ENCODE measurements at regions not wholly inside any gene's neighbourhood (a gene's known extent, or its start where the extent isn't known, plus 50 kb on each side); places are given as distances from the start of the nearest gene placed in this dataset.
A peak's percentile ranks its signal among the peaks of the same experiment; 100 is the strongest.

DNA sequence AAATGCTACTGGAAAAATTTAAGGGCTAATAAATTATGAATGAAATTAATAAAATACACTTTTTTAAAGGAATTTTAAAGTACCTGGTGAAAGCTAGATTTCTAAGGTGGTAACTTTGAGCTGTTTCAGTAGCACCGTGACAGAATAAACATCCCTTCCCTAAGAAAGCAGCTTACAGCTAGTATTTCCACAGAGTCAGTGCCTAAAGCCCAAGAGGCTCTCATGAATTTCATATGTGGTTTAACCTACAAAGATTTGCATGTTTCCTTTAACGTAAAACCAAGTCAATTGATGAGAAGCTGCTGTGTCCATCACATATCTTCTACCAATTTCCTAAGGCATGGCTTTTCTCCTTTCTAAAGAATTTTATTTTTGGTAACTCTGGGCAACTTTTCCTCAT is 56.8 kb downstream of the IFNG start:
- DNase-seq (ENCODE audit: low read depth), result no peak

DNA sequence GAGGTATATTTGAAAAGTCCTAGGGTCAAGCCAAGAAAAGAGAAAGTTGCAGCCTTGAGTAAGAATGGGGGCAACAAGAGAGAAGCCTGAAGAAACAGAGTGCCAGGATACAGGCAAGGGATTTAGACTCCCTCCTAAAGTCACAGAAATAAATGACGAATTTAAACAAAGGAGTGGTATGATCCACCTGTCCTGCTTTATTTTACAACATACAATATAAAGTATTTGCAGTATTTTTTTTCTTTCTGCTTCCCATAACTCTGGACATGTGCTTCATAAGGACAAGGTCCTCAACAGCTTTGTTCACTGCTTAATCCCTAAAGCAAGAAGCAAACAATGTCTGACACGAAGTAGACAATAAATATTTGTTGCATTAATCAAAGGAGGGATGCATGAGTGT is 57.4 kb downstream of the IFNG start:
- no peak for DNase-seq (ENCODE audit: low read depth)

DNA sequence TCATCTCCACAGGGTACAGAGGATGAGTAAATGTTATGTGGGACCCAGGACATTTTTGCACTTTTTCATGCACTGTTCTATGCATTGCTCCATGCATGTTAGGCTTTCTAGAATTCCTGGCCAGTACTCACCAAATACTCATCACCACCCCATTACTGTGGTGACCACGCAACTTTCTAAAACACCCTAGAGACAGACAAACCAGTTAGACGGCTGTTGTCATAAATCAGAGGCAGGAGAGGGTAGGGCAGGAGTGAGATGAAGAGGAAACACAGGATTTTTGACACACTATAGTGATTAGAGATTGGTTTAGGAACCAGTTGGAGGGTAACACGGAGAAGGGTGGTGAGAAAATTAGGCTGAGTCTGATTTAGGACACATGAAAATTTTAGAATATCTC is 59.3 kb downstream of the IFNG start:
- DNase-seq (ENCODE audit: low read depth), result no peak

DNA sequence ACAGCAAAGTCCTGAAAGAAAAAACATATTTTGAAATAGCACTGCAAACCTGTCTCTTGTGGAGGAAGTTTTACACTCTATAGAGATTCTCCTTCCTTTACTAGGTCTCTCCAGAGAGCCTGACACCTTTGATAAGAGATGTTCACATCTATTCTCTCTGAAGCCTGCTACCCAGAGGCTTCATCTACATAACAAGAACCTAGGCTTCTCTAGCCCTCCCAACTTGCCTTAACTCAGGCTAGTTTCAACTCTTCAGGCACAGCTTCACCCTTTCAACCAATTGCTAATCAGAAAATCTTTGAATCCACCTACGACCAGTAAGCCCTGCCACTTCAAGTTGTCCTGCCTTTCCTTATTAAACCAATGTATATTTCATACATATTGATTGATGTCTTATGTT is 60.6 kb downstream of the IFNG start:
- DNase-seq (ENCODE audit: low read depth), result no peak

DNA sequence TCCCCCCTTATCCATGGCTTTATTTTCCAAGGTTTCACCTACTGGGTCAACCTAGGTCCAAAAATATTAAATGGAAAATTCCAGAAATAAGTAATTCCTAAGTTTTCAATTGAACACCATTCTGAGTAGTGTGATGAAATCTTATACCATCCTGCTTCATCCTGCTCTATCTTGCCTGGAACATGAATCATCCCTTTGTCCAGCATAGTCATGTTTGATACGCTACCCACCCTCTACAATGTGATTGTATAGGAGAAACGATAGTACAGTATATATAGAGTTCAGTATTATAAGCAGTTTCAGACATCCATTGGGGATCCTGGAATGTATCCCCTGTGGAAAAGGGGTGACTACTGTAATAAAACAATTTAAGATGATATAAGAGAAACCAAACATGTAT is 62.2 kb downstream of the IFNG start:
- no peak for DNase-seq (ENCODE audit: low read depth)

DNA sequence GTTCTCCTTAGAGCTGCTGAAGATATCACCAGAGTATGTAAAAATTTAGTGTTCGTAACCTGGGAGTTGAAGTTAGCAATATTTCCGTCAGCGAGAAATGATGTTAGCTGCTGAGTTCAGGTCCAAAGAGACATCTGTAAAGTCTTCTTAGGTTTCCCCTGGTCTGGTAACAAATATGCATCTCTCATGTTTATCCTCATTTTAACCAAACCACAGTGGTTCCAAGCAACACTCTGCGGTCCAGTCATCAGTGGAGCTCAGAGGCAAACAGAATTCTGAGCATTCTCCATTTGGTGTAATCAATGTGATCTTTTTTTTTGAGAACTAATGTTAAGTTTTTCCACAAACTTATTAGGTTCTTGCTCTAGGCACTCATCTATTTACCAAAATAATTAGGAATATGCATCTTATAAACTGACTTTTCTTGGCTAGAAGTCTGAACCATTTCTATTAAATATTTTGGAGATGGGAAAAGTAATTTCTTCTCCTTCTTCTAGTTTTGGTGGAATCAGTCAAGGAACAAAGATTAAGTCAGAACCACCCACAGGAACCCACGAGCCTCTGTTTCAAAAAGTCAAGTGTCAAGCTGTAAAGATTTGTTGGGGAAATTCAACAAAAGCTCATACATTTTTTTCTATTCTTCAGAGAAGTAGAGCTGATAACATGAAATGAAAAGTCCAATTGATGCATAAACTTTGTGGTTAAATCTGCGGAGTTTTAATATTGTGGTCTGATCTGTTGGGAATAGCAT is 64.7 kb downstream of the IFNG start:
- DNase-seq (ENCODE audit: low read depth), result no peak

DNA sequence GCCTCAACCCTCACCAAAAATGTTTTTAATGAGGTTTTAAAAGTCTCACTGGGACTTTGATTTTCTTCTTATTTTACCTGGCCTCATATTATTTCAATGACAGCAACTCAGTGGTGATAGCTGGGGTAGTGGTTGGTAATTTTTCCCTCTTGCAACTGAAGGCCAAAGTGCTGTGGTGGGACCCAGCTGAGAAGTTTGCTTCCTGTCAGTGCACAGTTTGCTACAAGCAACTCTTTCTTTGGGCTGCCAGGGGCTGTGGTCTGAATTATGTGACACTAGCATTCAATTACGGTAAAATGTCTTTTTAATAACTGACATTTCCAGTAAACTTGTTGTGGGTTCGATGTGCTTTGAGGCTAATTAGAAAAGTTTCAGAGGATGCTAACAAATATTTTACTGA is 65.3 kb downstream of the IFNG start:
- no peak for DNase-seq (ENCODE audit: low read depth)

DNA sequence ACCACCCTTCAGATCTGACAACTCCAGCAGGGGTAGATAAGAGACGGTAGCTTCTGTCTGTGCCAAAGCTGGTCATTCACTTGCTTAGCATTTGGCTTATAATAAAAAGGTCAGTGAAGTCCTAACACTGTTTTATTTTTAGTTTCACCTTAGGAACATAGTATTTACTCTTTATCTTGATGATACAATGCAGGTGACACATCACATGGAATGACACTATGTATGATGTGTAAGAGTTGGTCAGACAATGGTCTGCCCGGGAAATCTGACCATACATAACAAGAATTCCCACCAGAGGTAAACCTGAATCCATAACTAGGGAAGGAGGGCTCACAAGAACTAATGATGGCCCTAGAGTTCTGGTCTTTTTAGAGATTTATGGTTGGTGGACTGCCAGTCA is 66.6 kb downstream of the IFNG start:
- no peak for DNase-seq (ENCODE audit: low read depth)

DNA sequence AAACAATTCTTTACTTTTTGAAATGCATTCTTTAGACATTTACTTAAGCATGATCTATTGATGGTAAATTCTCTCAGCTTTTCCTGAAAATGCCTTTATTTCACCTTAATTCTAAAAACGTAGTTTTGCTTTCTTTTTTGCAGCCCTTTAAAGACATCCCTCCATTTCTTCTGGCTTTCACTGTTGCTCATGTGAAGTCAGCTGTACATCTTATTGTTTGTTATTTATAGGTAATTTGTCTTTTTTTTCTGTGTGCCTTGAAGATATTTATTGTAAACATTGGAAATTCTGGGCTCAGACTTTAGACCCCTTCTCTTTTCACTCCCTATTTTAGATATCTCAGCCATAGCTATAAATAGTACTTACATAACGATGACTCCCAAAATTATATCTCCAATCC is 70.4 kb downstream of the IFNG start:
- DNase-seq (ENCODE audit: low read depth), result no peak

DNA sequence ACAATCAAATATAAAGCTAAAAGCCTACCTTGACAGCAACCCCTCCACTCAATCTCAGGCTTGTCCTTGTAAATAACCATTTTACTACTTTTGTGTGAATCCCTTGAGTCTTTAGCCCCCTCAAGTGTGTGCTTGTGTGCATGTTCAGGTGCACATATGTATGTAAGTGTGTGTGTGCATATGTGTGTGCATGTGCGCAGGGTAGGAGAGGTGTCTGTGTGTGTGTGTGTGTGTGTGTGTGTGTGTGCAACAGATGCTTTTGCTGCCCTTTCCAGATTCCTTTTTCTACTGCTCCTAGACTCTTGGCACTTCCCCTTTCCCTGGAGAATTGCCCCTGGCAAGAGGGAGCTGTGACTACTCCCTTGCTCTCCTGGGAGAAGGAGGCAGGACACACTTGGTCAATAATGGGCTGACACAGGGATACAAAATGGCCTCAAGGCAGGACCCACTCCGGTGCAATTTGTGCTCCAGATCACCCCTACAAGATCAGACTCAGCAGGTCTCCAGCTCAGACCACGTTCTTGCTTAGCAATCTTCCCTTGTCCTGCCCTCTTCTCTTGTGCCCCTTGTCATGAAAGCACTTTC is 73.4 kb downstream of the IFNG start:
- DNase-seq (ENCODE audit: low read depth), result no peak

DNA sequence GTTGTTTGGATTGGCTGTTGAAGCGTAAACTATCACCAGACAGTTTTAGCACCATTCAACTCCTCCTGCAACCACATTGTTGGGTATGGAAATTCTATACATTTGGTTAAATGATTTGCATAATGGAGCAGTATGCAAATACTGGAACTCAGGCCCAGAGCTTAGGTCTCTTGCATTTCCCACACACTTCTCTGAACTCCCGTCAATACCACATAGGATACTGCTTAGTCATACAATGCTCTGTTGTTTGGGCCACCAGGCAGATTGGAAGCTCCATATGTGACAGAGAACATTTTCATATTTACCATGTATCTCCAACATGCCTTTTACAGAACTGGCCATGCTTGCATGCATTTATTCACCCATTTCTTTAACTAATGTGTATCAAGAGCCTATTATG is 78.0 kb downstream of the IFNG start:
- DNase-seq (ENCODE audit: low read depth), result no peak

DNA sequence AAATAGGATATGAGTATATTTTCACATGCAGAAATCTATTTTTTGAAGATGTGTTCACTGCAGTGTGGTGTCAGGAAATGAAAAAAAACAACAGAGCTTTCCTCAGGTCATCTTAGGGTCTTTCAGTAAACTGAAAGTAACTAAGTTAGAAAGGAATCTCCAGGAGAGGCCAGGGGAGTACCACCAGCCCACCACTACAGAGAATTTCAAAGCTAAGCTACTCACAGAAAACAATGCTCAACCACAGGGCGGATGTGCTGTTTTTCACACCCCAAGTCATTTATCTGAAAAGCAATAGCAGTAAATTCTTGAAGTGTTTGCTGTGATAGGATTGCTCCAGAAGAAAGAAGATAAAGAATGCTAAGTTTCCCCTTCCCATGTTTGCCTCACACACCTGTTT is 79.0 kb downstream of the IFNG start:
- DNase-seq (ENCODE audit: low read depth), result peak; percentile 2

DNA sequence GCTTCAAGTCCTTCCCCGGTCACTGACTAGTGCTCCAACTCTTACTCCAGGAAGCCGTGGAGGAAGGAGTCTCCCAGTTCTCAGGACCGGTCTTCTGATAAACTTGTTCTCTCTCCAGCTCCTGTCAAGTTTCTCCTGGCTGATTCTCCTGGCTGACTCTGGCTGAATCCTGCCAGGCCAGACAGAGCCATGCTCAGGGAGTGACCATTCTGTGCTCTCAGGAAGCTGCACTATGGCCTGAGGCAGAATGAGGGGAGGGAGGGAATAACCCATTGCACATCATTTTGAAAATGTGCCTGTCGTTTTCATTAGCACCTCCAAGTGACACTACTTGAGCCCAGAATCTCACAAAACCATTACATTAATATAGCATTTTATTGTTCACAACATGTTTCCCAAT is 80.8 kb downstream of the IFNG start:
- DNase-seq (ENCODE audit: low read depth), result no peak

DNA sequence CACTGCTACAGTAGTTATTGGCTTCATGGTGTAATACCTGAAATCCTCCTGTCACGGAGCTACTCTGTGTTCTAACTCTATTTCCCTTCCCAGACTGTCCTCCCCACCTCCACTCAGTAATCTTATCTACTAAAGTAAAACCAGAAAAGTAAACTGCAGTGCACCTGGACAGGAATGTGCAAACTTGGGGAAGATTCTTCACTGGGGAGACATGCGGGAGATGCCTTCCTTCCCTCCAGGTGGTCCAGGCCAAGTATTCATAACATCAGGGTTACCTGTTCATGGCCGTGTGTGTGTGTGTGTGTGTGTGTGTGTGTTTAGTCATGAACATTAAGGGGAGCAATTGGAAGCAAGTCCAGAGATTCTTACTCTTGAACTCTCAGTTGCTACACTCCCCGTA is 84.1 kb downstream of the IFNG start:
- no peak for DNase-seq (ENCODE audit: low read depth)

DNA sequence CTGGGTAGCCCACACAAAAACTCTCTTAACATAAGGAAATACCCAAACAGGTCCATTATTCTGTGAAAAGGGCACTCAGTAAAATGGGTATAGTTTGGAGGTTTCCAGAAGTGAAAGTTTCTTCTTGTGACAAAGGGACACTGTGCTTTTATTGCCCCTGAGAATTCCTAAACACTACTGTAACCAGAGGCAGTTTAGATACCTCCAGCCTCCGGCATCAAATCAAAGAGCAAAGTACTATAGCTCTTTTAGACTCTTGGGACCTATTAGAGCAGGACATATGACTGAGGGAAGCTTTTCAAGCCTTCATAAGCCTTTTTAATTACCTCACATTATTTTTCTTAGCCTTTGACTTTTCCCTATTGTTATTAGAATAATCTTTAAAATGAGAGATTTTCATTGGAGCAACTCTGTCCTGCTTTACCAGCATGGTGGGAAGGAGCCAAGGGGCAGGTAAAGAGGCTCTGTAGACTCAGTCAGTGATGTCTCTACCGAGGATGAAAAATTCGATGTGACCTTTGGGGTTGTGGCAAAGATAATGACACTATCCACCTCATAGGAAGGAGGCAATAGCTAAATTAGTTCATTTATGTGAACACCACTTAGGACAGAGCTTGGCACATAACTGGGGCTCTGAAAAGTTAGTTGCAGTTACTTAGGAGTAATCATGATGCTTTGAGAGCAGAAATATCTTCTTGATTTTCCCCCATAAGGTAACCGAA is 85.1 kb downstream of the IFNG start:
- DNase-seq (ENCODE audit: low read depth), result no peak

DNA sequence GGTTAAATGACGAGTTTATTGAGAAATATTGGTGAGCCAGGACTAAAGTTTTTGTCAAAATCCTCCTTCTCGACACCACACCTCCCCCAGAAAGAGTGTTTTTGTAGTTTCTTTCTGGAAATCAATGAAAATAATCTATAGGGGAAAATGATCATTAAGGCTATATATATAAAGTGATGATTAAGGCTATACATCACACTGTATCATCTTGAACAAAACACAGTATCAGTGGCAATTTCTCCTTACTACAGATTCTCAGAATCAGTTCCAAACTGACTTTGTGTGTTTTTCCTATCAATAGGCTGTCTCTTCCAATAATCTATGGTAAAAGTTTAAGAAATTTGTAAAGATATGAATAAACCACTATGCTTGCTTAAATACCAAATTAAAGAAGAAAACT is 81.7 kb downstream of the IFNG-AS1 start:
- no peak for DNase-seq (ENCODE audit: low read depth)
